ENCODE measurements at regions not wholly inside any gene's neighbourhood (a gene's known extent, or its start where the extent isn't known, plus 50 kb on each side); places are given as distances from the start of the nearest gene placed in this dataset.

DNA sequence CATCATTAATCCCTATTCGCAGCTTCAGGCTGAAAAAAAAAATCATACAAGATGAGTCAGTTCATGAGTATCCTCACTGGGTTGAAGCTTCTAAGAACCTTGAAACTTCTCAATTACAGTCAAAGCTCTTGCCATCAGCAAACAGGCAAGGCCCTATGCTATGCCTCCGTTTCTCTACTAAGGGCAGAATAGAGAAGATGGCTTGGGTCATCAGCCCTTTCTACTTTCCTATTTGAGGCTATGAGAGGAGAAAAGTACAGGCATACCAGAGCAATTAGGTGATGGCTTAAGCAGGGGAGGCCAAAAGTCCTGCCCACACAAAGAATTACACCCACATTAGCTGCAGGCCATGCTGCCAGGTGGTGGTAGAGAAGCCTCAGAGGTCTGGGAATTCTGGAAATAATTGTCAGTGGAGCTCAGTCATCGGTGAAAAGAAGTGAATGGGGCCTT lies 89.0 kb downstream of the MRPL46 start:
- TF ChIP-seq, protein P1, sequence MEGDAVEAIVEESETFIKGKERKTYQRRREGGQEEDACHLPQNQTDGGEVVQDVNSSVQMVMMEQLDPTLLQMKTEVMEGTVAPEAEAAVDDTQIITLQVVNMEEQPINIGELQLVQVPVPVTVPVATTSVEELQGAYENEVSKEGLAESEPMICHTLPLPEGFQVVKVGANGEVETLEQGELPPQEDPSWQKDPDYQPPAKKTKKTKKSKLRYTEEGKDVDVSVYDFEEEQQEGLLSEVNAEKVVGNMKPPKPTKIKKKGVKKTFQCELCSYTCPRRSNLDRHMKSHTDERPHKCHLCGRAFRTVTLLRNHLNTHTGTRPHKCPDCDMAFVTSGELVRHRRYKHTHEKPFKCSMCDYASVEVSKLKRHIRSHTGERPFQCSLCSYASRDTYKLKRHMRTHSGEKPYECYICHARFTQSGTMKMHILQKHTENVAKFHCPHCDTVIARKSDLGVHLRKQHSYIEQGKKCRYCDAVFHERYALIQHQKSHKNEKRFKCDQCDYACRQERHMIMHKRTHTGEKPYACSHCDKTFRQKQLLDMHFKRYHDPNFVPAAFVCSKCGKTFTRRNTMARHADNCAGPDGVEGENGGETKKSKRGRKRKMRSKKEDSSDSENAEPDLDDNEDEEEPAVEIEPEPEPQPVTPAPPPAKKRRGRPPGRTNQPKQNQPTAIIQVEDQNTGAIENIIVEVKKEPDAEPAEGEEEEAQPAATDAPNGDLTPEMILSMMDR (IDR thresholded peaks at IDR 0.05): no peak
- TF ChIP-seq POLR2A (IDR thresholded peaks at IDR 0.05): no peak
